Testis (tissue), 2 donors: ENCODE measurements at regions not wholly inside any gene's neighbourhood (a gene's known extent, or its start where the extent isn't known, plus 50 kb on each side); places are given as distances from the start of the nearest gene placed in this dataset.

ENCODE experiments used
- CTCF ChIP-seq, 3 experiments: fragments of 450-650 bp in 2 of 3; fragments of 200-600 bp in 1 of 3; sonication (generic) in 1 of 3; IDR thresholded peaks; one replicate each; pipeline ENCODE4 v1.5.1; 2016 to 2019; ENCODE audit warnings: antibody characterized with exemption in 3 of 3, mild to moderate bottlenecking in 2 of 3, moderate library complexity in 1 of 3
- POLR2A ChIP-seq: fragments of 450-650 bp; IDR thresholded peaks from one replicate; pipeline ENCODE4 v1.6.1; 2017; ENCODE audit warnings: antibody characterized with exemption, mild to moderate bottlenecking, moderate library complexity

GRCh38 chr12:46459111-46459510 lies 86.5 kb upstream of the SLC38A2 start:
- TF ChIP-seq POLR2A (no peak), CTCF (IDR thresholded peaks at IDR 0.05) (no peak)
